Adrenal gland (tissue), 5 donors: ENCODE measurements at regions not wholly inside any gene's neighbourhood (a gene's known extent, or its start where the extent isn't known, plus 50 kb on each side); places are given as distances from the start of the nearest gene placed in this dataset.

Experiments used
- POLR2A ChIP-seq, 2 donors: fragments of 450-650 bp; IDR thresholded peaks; one replicate each; pipeline ENCODE4 v1.6.1; 2017; ENCODE audit warnings: antibody characterized with exemption in 2 of 2, mild to moderate bottlenecking in 2 of 2, moderate library complexity in 1 of 2
- TF ChIP-seq, protein P1 (sequence below), 6 experiments: fragments of 450-650 bp in 4 of 6; fragments of 200-600 bp in 2 of 6; sonication (generic) in 1 of 6; IDR thresholded peaks; 1 replicate in 5 of 6; 2 replicates in 1 of 6; pipeline versions ENCODE4 v1.5.1 to v1.8.0; 2016 to 2021; ENCODE audit warnings: antibody characterized with exemption in 6 of 6, mild to moderate bottlenecking in 2 of 6, moderate library complexity in 1 of 6
- donor health status: DM: no; HTN: no; CAD: no.

DNA sequence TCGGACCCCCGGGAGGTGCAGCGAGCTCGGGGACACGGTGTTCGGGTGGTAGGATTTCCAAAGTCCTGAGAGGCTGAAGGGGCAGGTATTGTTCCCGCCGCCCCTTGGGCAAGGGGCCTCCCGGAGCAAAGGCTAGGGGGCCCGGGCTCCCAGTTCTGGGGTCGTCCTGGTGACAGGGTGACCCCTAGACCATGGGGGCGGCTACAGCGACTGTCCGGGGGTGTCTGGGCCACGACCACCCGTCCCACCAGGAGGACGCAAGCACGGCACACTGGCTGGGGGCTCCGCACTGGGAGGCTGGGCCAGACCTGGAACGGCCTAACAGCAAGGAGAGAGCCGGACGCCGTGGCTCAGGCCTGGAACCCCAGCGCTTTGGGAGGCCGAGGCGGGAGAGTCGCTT lies 55.6 kb downstream of the PRR18 start:
- TF ChIP-seq, protein P1, sequence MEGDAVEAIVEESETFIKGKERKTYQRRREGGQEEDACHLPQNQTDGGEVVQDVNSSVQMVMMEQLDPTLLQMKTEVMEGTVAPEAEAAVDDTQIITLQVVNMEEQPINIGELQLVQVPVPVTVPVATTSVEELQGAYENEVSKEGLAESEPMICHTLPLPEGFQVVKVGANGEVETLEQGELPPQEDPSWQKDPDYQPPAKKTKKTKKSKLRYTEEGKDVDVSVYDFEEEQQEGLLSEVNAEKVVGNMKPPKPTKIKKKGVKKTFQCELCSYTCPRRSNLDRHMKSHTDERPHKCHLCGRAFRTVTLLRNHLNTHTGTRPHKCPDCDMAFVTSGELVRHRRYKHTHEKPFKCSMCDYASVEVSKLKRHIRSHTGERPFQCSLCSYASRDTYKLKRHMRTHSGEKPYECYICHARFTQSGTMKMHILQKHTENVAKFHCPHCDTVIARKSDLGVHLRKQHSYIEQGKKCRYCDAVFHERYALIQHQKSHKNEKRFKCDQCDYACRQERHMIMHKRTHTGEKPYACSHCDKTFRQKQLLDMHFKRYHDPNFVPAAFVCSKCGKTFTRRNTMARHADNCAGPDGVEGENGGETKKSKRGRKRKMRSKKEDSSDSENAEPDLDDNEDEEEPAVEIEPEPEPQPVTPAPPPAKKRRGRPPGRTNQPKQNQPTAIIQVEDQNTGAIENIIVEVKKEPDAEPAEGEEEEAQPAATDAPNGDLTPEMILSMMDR (IDR thresholded peaks at IDR 0.05): no peak
- no peak for TF ChIP-seq POLR2A (IDR thresholded peaks at IDR 0.05)
